T-helper 1 cell (primary cell): ENCODE measurements at regions not wholly inside any gene's neighbourhood (a gene's known extent, or its start where the extent isn't known, plus 50 kb on each side); places are given as distances from the start of the nearest gene placed in this dataset.
A peak's percentile ranks its signal among the peaks of the same experiment; 100 is the strongest.

Source experiments
- DNase-seq, 5 donors: peaks; one replicate each; pipeline ENCODE4 v3.0.0-alpha.2; 2012 to 2020

- no peak for DNase-seq
These were observed 124.7 kb upstream of the WNT4 start for GRCh38 chr1:22267413-22268175.

- no peak for DNase-seq
These were observed 125.4 kb upstream of the WNT4 start for GRCh38 chr1:22268327-22268726.

DNA sequence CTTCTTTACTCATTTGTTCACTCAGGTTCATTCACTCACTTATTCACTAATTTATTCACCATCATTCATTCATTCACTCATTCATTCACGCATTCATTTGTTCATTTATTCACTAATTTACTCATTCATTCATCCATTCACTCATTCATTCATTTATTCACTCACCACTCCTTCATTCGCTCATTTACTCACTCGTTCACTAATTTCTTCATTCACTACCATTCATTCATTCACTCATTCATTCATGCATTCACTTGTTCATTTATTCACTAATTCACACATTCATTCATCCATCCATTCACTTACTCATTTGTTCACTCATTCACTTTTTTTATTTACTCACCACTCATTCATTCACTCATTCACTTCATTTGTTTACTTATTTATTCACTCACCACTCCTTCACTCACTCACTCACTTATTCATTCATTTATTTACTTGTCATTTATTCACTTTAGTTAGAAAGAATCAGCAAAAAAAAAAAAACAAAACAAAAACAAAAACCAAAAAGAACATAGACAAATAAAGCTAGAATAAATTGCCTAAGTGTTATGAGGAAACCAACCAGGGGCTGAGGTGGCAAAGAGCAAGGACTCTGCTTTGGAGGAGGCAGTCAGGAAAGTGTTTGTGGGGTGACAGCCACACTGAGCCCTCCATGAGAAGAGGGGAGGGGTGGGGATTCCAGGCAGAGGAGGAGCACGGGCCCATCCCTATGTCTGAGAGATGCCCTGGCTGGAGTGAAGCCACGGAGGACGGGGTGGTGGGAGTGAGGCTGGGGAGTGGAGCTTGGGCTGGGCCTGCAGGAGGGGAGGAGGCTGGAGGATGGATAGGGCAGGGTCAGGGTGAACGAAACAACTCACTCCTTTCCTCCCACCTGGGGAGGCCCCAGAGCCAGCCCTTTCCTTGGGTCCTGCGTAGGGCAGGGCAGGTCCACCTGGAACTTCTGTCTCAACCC, 129.2 kb upstream of the WNT4 start:
- DNase-seq: no peak

- no peak for DNase-seq
These were observed 131.1 kb upstream of the WNT4 start for GRCh38 chr1:22273686-22274681.

GRCh38 chr1:22275167-22275566, 132.3 kb upstream of the WNT4 start:
- no peak for DNase-seq

- DNase-seq: peak in 2 of 5 donors; percentile 6 to 17
These were observed 132.9 kb upstream of the WNT4 start for GRCh38 chr1:22275626-22276395.

- DNase-seq: no peak
These were observed 133.5 kb upstream of the WNT4 start for GRCh38 chr1:22276396-22276748.

- DNase-seq: no peak
These were observed 134.8 kb upstream of the WNT4 start for GRCh38 chr1:22277662-22278061.

- DNase-seq: no peak
These were observed 136.8 kb upstream of the WNT4 start for GRCh38 chr1:22279735-22280134.

GRCh38 chr1:22280526-22280925, 137.6 kb upstream of the WNT4 start:
- DNase-seq: no peak

GRCh38 chr1:22281521-22282363, 138.8 kb upstream of the WNT4 start:
- DNase-seq: no peak

DNA sequence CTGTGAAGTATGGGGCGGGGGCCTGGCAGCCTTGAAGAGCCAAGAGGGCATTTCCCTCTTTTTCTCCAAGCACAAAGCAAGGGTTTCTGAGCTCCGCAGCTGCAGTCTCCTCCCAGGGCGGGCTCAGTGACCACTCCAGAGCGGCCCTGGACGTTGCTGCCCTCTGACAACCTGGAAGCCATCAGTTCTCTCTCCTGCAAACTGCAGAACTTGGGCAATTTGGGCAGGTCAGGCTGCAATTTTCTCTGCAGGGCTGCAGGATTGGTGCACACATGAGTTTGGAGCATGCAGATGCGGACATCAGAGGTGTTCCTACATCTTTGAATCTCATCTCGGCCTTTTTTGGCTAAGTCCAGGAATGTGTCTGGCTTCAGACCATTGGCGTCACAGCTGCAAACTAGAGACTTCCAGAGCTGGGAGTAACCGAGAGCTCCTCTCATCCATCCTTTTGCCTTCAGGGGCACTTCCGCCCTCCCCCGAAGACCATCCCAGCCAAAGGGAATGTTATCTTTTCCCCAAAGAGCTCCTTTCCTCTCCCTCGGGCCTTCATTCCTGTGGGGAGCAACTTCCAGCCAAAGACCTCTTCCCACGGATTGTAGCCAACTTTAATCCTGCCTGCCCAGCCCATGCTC, 139.6 kb upstream of the WNT4 start:
- no peak for DNase-seq

GRCh38 chr1:22283596-22283995, 140.7 kb upstream of the WNT4 start:
- no peak for DNase-seq

DNA sequence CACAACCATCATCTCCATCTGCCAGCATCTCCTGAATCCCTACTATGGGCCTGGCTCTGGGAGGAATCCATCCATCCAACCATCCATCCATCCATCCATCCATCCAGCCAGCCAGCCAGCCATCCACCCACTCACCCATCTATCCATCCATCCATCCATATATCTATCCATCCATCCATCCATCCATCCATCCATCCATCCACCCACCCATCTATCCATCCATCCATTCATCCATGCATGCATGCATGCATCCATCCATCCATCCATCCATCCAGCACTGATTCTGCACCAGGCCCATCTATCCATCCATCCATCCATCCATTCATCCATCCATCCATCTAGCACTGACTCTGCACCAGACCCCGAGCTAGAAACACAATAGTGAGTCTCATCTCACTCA, 141.3 kb upstream of the WNT4 start:
- no peak for DNase-seq

GRCh38 chr1:22284906-22285548, 142.1 kb upstream of the WNT4 start:
- no peak for DNase-seq

DNA sequence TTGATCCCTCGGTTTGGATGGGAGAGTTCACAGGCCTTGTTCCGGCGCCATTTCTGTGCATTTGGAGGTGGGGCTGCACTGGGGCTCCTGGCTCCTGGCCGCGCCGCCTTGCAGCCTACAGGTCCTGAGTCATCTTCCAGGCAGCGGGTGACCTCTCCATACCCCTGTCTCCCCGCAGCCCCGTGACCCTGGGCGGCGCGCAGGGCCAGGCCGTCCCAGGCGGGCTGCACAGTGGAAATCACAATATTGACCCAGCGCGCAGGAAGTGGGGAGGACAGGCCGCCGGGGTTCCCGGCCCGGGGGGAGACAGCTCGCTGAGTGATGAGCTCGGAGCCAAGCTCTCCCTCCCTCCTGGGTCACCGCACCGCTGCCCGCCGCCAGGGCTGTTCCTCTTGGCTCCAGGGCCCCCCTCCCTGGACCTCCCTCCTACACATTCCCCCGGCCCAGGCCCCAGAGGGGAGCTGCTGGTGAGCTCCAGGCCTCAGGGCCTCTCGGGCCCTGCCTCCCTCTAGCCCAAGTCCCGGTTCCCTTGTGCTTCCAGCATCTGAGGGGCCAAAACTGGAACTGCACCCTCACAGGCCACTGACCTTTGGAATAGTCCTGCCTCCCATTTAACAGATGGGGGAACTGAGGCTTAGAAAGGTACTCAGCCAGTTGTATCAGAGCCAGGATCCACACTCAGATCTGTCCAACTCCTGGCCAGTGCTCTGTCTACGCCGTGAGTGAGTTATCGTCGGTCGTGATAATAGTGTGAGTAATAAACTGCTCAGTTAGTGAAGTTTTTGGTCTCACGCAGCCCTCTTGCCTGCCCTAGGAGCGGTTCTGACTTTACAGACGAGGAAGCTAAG, 142.9 kb upstream of the WNT4 start:
- no peak for DNase-seq

DNA sequence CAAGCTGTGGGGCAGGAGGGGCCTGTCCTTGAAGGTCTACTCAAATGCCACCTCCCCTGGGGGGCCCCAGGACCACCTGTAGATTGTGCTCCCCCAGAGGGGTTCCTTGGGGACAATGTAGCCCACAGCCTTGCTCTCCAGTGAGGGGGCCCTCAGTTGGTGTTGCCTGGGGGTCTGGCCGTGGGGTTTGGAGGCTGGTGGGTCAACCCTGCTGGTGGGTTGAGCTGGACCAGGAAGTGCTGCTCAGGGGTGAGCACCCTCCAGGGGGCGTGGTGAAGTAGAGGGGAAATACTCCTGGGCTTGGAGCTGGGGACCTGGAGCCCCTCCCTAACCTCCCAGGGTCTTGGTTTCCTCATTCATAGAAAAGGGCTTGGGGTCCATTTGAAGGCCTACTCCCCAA, 143.6 kb upstream of the WNT4 start:
- DNase-seq: no peak

- DNase-seq: no peak
These were observed 144.4 kb upstream of the WNT4 start for GRCh38 chr1:22287273-22287672.

GRCh38 chr1:22287946-22288520, 145.1 kb upstream of the WNT4 start:
- no peak for DNase-seq
